Stomach (tissue), 8 donors: ENCODE measurements at regions not wholly inside any gene's neighbourhood (a gene's known extent, or its start where the extent isn't known, plus 50 kb on each side); places are given as distances from the start of the nearest gene placed in this dataset.

Source experiments
- DNase-seq, 2 donors: peaks; one replicate each; pipeline versions ENCODE4 v3.0.0 to v3.0.0-alpha.2; 2013 to 2019
- H3K27ac ChIP-seq, 5 donors: fragments of 200-600 bp in 4 of 5; sonication (generic) in 4 of 5; one replicate each; pipeline ENCODE4 v1.5.1; 2013 to 2019; ENCODE audit warnings: mild to moderate bottlenecking in 1 of 5, moderate library complexity in 1 of 5
- H3K27me3 ChIP-seq, 3 donors: fragments of 200-600 bp; sonication (generic); one replicate each; pipeline ENCODE4 v1.5.1; 2017 to 2019; ENCODE audit warnings: mixed run types in 1 of 3
- H3K36me3 ChIP-seq, 4 donors: fragments of 200-600 bp; sonication (generic); 1 replicate in 3 of 4; 2 replicates in 1 of 4; pipeline ENCODE4 v1.5.1; 2016 to 2019
- H3K4me1 ChIP-seq, 4 donors: fragments of 200-600 bp; sonication (generic); one replicate each; pipeline ENCODE4 v1.5.1; 2016 to 2019
- H3K4me3 ChIP-seq, 4 donors: fragments of 200-600 bp; sonication (generic) in 3 of 4; one replicate each; pipeline ENCODE4 v1.5.1; 2016 to 2019; ENCODE audit warnings: mild to moderate bottlenecking in 1 of 4
- H3K9me3 ChIP-seq, 4 donors: fragments of 200-600 bp; sonication (generic); one replicate each; pipeline ENCODE4 v1.5.1; 2016 to 2019
- CTCF ChIP-seq, 7 experiments: fragments of 450-650 bp in 4 of 7; fragments of 200-600 bp in 3 of 7; sonication (generic) in 3 of 7; IDR thresholded peaks; one replicate each; pipeline ENCODE4 v1.5.1; 2016 to 2019; ENCODE audit warnings: antibody characterized with exemption in 7 of 7, control low read depth in 2 of 7, mild to moderate bottlenecking in 1 of 7
- EP300 ChIP-seq: sonication (generic); formaldehyde crosslinking; IDR thresholded peaks from one replicate; pipeline ENCODE4 v1.6.1; 2017; ENCODE audit warnings: antibody characterized with exemption
- POLR2A ChIP-seq, 4 donors: fragments of 450-650 bp; IDR thresholded peaks; one replicate each; pipeline ENCODE4 v1.6.1; 2016; ENCODE audit warnings: antibody characterized with exemption in 4 of 4, control low read depth in 2 of 4, mild to moderate bottlenecking in 1 of 4, moderate library complexity in 1 of 4
- POLR2AphosphoS5 ChIP-seq, 3 donors: sonication (generic); formaldehyde crosslinking; IDR thresholded peaks; one replicate each; pipeline ENCODE4 v1.6.1; 2016; ENCODE audit warnings: antibody characterized with exemption in 3 of 3
- WGBS, 5 donors: extraction: QIAGEN DNeasy Blood & Tissue Kit in 3 of 5; methylation state at CpG; one replicate each; pipeline versions ENCODE4 v1.1.5 to v1.1.7; 2013 to 2018; 5-methylcytosine and 5-hydroxymethylcytosine counted together
- intact Hi-C: fragments of 100-400 bp; cut with DNase I; formaldehyde crosslinking; loops from one replicate; pipeline ENCODE4 v1.15.1; 2023; ENCODE audit warnings: low total_unique reads
- donor health status: healthy with polysubstance abuse.
- donor health status: Bipolar disorder and iron deficiency.
- donor health status: healthy.

- 17 to 28% (median 22%) methylated on average over 2 of the region's 2 CpGs for WGBS, 5 donors
- intact Hi-C loops = no loop called here
- Histone ChIP-seq H3K36me3 (no peaks in the 10 kb centered on the region), H3K9me3 (no peaks in the 10 kb centered on the region), H3K27ac (no peak overlapping the region), H3K4me3 (no peak overlapping the region), H3K4me1 (peaks cover 0 to 14% (median 0%) of the 10 kb centered on the region in 4 donors), H3K27me3 (no peaks in the 10 kb centered on the region)
- peak in 1 of 2 donors; percentile 26 for DNase-seq
- TF ChIP-seq CTCF (IDR thresholded peaks at IDR 0.05) = no peak
- no peak for TF ChIP-seq POLR2A (IDR thresholded peaks at IDR 0.05)
- no peak for TF ChIP-seq EP300
- TF ChIP-seq POLR2AphosphoS5 (IDR thresholded peaks at IDR 0.05) = no peak
Observed at GRCh38 chr6:133681891-133682290, 207.0 kb upstream of the TCF21 start.

GRCh38 chr6:133682506-133683307, 206.2 kb upstream of the TCF21 start:
- intact Hi-C loops = no loop called here
- WGBS, 5 donors = 51 to 70% (median 65%) methylated on average over 5 of the region's 5 CpGs
- H3K36me3 ChIP-seq = no peaks in the 10 kb centered on the region
- no peak overlapping the region for H3K4me3 ChIP-seq
- peaks cover 0 to 14% (median 0%) of the 10 kb centered on the region in 4 donors for H3K4me1 ChIP-seq
- H3K9me3 ChIP-seq = no peaks in the 10 kb centered on the region
- H3K27me3 ChIP-seq = no peaks in the 10 kb centered on the region
- TF ChIP-seq EP300 (no peak), CTCF (IDR thresholded peaks at IDR 0.05) (no peak), POLR2A (IDR thresholded peaks at IDR 0.05) (no peak), POLR2AphosphoS5 (IDR thresholded peaks at IDR 0.05) (no peak)
- DNase-seq = no peak
- H3K27ac ChIP-seq = no peak overlapping the region

GRCh38 chr6:133683308-133683580, 205.7 kb upstream of the TCF21 start:
- intact Hi-C loops = no loop called here
- H3K27ac ChIP-seq = no peak overlapping the region
- no peak for TF ChIP-seq CTCF (IDR thresholded peaks at IDR 0.05)
- no peak for TF ChIP-seq POLR2AphosphoS5 (IDR thresholded peaks at IDR 0.05)
- TF ChIP-seq EP300 = no peak
- no peak for TF ChIP-seq POLR2A (IDR thresholded peaks at IDR 0.05)
- H3K4me1 ChIP-seq = peaks cover 0 to 14% (median 0%) of the 10 kb centered on the region in 4 donors
- 29 to 71% (median 66%) methylated on average over 1 of the region's 1 CpG for WGBS, 5 donors
- H3K4me3 ChIP-seq = no peak overlapping the region
- no peaks in the 10 kb centered on the region for H3K9me3 ChIP-seq
- H3K27me3 ChIP-seq = no peaks in the 10 kb centered on the region
- peak in 1 of 2 donors; percentile 53 for DNase-seq
- H3K36me3 ChIP-seq = no peaks in the 10 kb centered on the region

- 48 to 65% (median 56%) methylated on average over 2 of the region's 2 CpGs for WGBS, 5 donors
- H3K27me3 ChIP-seq = no peaks in the 10 kb centered on the region
Observed at GRCh38 chr6:133683606-133684005, 205.3 kb upstream of the TCF21 start.

More at GRCh38 chr6:133683606-133684005, 205.3 kb upstream of the TCF21 start:
- no peak overlapping the region for H3K4me3 ChIP-seq
- H3K9me3 ChIP-seq = no peaks in the 10 kb centered on the region
- H3K4me1 ChIP-seq = peaks cover 0 to 14% (median 0%) of the 10 kb centered on the region in 4 donors
- no peaks in the 10 kb centered on the region for H3K36me3 ChIP-seq
- H3K27ac ChIP-seq = no peak overlapping the region
- intact Hi-C loops = no loop called here
- TF ChIP-seq EP300 = no peak
- TF ChIP-seq CTCF (IDR thresholded peaks at IDR 0.05) = no peak
- no peak for TF ChIP-seq POLR2AphosphoS5 (IDR thresholded peaks at IDR 0.05)
- TF ChIP-seq POLR2A (IDR thresholded peaks at IDR 0.05) = no peak
- DNase-seq = peak in 1 of 2 donors; percentile 26
